DND-41 (cell line): ENCODE measurements at regions not wholly inside any gene's neighbourhood (a gene's known extent, or its start where the extent isn't known, plus 50 kb on each side); places are given as distances from the start of the nearest gene placed in this dataset.

Source experiments
- CTCF ChIP-seq: IDR thresholded peaks from 2 replicates; pipeline ENCODE4 v1.5.1; 2012; ENCODE audit warnings: borderline replicate concordance, low read length, moderate library complexity, mild to moderate bottlenecking; ENCODE audit not compliant: poor library complexity, severe bottlenecking; ENCODE audit errors: extremely low read depth
- EZH2 ChIP-seq: IDR thresholded peaks from 3 replicates; pipeline ENCODE4 v1.6.1; 2012; ENCODE audit warnings: borderline replicate concordance, low read depth, mild to moderate bottlenecking, moderate library complexity, low read length, inconsistent platforms; ENCODE audit not compliant: severe bottlenecking

- TF ChIP-seq CTCF (no peak), EZH2 (no peak)
These were observed 949.5 kb upstream of the ADGRL3 start for GRCh38 chr4:60250657-60251056.
